Gastrocnemius medialis (tissue), 4 donors: ENCODE measurements at regions not wholly inside any gene's neighbourhood (a gene's known extent, or its start where the extent isn't known, plus 50 kb on each side); places are given as distances from the start of the nearest gene placed in this dataset.

Source experiments
- POLR2A ChIP-seq, 2 donors: fragments of 450-650 bp; IDR thresholded peaks; one replicate each; pipeline ENCODE4 v1.6.1; 2017; ENCODE audit warnings: antibody characterized with exemption in 2 of 2, mild to moderate bottlenecking in 2 of 2, moderate library complexity in 2 of 2
- TF ChIP-seq, protein P1 (sequence below), 5 experiments: fragments of 450-650 bp in 3 of 5; fragments of 200-600 bp in 2 of 5; sonication (generic) in 2 of 5; IDR thresholded peaks in 4 of 5; conservative IDR thresholded peaks in 1 of 5; 1 replicate in 4 of 5; 2 replicates in 1 of 5; pipeline ENCODE4 v1.5.1; 2016 to 2019; ENCODE audit warnings: antibody characterized with exemption in 5 of 5, mild to moderate bottlenecking in 3 of 5, moderate library complexity in 3 of 5

DNA sequence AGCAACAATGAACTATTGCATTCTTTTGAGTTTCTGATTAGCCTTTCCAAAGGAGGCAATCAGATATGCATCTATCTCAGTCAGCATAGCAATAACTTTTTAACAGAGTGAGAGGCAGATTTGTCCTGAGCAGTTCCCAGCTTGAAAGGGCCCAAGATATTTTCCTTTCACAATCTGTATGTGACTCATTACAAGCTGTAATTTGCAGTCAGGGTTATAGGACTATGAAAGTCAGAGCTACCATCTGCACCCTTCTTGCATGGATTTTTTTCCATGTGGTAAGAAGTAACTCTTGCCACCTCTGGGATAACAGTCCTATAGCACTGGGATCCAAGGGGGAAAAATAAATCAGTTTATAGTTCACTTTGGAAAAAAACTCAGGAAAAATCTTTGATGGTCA is 318.2 kb upstream of the RGS17 start:
- TF ChIP-seq, protein P1, sequence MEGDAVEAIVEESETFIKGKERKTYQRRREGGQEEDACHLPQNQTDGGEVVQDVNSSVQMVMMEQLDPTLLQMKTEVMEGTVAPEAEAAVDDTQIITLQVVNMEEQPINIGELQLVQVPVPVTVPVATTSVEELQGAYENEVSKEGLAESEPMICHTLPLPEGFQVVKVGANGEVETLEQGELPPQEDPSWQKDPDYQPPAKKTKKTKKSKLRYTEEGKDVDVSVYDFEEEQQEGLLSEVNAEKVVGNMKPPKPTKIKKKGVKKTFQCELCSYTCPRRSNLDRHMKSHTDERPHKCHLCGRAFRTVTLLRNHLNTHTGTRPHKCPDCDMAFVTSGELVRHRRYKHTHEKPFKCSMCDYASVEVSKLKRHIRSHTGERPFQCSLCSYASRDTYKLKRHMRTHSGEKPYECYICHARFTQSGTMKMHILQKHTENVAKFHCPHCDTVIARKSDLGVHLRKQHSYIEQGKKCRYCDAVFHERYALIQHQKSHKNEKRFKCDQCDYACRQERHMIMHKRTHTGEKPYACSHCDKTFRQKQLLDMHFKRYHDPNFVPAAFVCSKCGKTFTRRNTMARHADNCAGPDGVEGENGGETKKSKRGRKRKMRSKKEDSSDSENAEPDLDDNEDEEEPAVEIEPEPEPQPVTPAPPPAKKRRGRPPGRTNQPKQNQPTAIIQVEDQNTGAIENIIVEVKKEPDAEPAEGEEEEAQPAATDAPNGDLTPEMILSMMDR (IDR thresholded peaks at IDR 0.05 in 4 of 5, conservative IDR thresholded peaks at IDR 0.05 in 1 of 5) = no peak
- no peak for TF ChIP-seq POLR2A (IDR thresholded peaks at IDR 0.05)
